VCaP (cell line): ENCODE measurements at regions not wholly inside any gene's neighbourhood (a gene's known extent, or its start where the extent isn't known, plus 50 kb on each side); places are given as distances from the start of the nearest gene placed in this dataset.
A peak's percentile ranks its signal among the peaks of the same experiment; 100 is the strongest.

ENCODE experiments used
- H3K27ac ChIP-seq: fragments of 450-650 bp; 2 replicates; pipeline ENCODE4 v1.5.1; 2017
- TF ChIP-seq, protein P1 (sequence below): fragments of 450-650 bp; conservative IDR thresholded peaks from 2 replicates; pipeline ENCODE4 v1.5.1; 2017; ENCODE audit warnings: mild to moderate bottlenecking, moderate library complexity

DNA sequence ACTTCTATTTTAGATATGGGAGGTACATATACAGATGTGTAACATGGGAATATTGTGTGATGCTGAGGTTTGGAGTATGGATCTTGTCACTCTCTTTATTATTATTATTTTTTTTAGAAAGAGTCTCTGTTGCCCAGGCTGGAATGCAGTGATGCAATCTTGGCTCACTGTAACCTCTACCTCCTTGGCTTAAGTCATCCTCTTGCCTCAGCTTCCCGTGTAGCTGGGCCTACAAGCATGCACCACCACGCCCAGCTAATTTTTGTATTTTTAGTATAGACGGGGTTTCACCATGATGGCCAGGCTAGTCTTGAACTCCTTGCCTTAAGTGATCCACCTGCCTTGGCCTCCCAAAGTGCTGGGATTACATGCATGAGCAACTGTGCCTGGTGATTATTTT, 138.4 kb upstream of the SLC28A3 start:
- H3K27ac ChIP-seq: no peak overlapping the region
- TF ChIP-seq, protein P1, sequence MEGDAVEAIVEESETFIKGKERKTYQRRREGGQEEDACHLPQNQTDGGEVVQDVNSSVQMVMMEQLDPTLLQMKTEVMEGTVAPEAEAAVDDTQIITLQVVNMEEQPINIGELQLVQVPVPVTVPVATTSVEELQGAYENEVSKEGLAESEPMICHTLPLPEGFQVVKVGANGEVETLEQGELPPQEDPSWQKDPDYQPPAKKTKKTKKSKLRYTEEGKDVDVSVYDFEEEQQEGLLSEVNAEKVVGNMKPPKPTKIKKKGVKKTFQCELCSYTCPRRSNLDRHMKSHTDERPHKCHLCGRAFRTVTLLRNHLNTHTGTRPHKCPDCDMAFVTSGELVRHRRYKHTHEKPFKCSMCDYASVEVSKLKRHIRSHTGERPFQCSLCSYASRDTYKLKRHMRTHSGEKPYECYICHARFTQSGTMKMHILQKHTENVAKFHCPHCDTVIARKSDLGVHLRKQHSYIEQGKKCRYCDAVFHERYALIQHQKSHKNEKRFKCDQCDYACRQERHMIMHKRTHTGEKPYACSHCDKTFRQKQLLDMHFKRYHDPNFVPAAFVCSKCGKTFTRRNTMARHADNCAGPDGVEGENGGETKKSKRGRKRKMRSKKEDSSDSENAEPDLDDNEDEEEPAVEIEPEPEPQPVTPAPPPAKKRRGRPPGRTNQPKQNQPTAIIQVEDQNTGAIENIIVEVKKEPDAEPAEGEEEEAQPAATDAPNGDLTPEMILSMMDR: no peak

GRCh38 chr9:84480071-84480470, 139.5 kb upstream of the SLC28A3 start:
- no peak overlapping the region for H3K27ac ChIP-seq
- TF ChIP-seq, protein P1: no peak

- peak overlapping the region; percentile 12; the same call in 1 of the 2 replicates for H3K27ac ChIP-seq
- TF ChIP-seq, protein P1: no peak
These were observed 140.7 kb upstream of the SLC28A3 start for GRCh38 chr9:84481231-84481630.

GRCh38 chr9:84481636-84482218, 141.2 kb upstream of the SLC28A3 start:
- TF ChIP-seq, protein P1: no peak
- H3K27ac ChIP-seq: peak overlapping the region; percentile 12; the same call in 1 of the 2 replicates

DNA sequence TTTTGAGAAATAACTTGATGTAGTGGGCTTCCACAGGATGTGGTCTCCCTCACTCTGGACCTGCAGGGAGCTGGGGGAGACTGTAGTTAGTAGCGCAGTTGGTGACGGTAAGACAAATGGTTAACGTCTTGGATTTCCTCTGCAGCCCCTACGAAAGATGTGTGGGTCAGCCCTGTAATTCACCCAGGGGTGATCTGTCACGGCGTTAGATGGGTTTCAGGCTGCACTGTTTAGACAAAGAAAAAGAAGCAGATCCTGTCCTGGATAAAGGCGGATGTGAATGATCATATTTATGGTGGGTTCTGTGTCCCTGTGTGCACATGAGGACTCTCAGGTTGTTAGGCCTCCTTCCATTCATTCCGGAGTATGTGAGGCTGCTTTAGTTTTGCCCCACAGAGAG, 142.0 kb upstream of the SLC28A3 start:
- H3K27ac ChIP-seq: peak overlapping the region; percentile 9; the same call in 1 of the 2 replicates
- TF ChIP-seq, protein P1: no peak

- no peak overlapping the region for H3K27ac ChIP-seq
- TF ChIP-seq, protein P1: no peak
These were observed 143.6 kb upstream of the SLC28A3 start for GRCh38 chr9:84484172-84484571.

DNA sequence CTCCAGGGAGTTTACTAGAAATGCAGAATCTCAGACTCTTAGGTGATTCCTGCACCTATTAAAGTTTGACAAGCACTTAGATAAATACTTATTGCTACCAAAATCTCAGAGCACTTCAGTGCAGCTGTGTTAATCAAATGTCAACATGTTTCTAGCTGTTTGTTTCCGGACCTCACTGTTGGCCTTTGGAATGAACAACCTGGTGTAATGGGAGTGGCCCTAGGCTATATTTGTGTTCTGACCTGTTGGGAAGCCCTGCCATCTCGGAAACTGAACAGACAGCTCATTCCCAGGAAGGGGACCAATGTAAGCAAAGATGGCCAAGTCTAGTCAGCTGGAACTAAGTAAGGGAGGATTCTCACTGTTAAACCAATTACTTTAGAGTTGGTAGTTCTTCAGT, 145.0 kb upstream of the SLC28A3 start:
- no peak overlapping the region; the same call in 1 of the 2 replicates for H3K27ac ChIP-seq
- TF ChIP-seq, protein P1: no peak
